ENCODE measurements at regions not wholly inside any gene's neighbourhood (a gene's known extent, or its start where the extent isn't known, plus 50 kb on each side); places are given as distances from the start of the nearest gene placed in this dataset.

GRCh38 chr3:135310317-135310716 lies 515.3 kb downstream of the EPHB1 start:
- peak; percentile 61 for DNase-seq (ENCODE audit: low read depth)

GRCh38 chr3:135311699-135312098 lies 516.6 kb downstream of the EPHB1 start:
- no peak for DNase-seq (ENCODE audit: low read depth)

GRCh38 chr3:135314237-135314636 lies 519.2 kb downstream of the EPHB1 start:
- no peak for DNase-seq (ENCODE audit: low read depth)

GRCh38 chr3:135324301-135324700 lies 529.2 kb downstream of the EPHB1 start:
- DNase-seq (ENCODE audit: low read depth) = no peak

- DNase-seq (ENCODE audit: low read depth) = no peak
Observed at GRCh38 chr3:135325096-135325495, 530.0 kb downstream of the EPHB1 start.

GRCh38 chr3:135325726-135326235 lies 530.7 kb downstream of the EPHB1 start:
- no peak for DNase-seq (ENCODE audit: low read depth)

GRCh38 chr3:135326851-135327250 lies 531.8 kb downstream of the EPHB1 start:
- DNase-seq (ENCODE audit: low read depth) = no peak

- no peak for DNase-seq (ENCODE audit: low read depth)
Observed at GRCh38 chr3:135328036-135328435, 533.0 kb downstream of the EPHB1 start.

GRCh38 chr3:135329479-135329878 lies 534.4 kb downstream of the EPHB1 start:
- DNase-seq (ENCODE audit: low read depth) = peak; percentile 25

GRCh38 chr3:135337192-135337591 lies 542.1 kb downstream of the EPHB1 start:
- DNase-seq (ENCODE audit: low read depth) = no peak

GRCh38 chr3:135348690-135349089 lies 553.6 kb downstream of the EPHB1 start:
- DNase-seq (ENCODE audit: low read depth) = no peak

GRCh38 chr3:135349254-135349948 lies 554.3 kb downstream of the EPHB1 start:
- no peak for DNase-seq (ENCODE audit: low read depth)

- no peak for DNase-seq (ENCODE audit: low read depth)
Observed at GRCh38 chr3:135352213-135352612, 557.2 kb downstream of the EPHB1 start.

- DNase-seq (ENCODE audit: low read depth) = no peak
Observed at GRCh38 chr3:135362889-135363288, 567.8 kb downstream of the EPHB1 start.

- no peak for DNase-seq (ENCODE audit: low read depth)
Observed at GRCh38 chr3:135364676-135365075, 569.6 kb downstream of the EPHB1 start.

- no peak for DNase-seq (ENCODE audit: low read depth)
Observed at GRCh38 chr3:135366816-135367215, 571.8 kb downstream of the EPHB1 start.

GRCh38 chr3:135368316-135368715 lies 573.3 kb downstream of the EPHB1 start:
- peak; percentile 57 for DNase-seq (ENCODE audit: low read depth)

GRCh38 chr3:135368781-135369180 lies 573.7 kb downstream of the EPHB1 start:
- no peak for DNase-seq (ENCODE audit: low read depth)

GRCh38 chr3:135374571-135374970 lies 579.5 kb downstream of the EPHB1 start:
- DNase-seq (ENCODE audit: low read depth) = no peak

GRCh38 chr3:135382188-135382587 lies 583.3 kb upstream of the PPP2R3A start:
- no peak for DNase-seq (ENCODE audit: low read depth)

- DNase-seq (ENCODE audit: low read depth) = no peak
Observed at GRCh38 chr3:135382621-135383020, 582.9 kb upstream of the PPP2R3A start.

GRCh38 chr3:135383301-135383700 lies 582.2 kb upstream of the PPP2R3A start:
- no peak for DNase-seq (ENCODE audit: low read depth)

GRCh38 chr3:135392151-135392550 lies 573.4 kb upstream of the PPP2R3A start:
- no peak for DNase-seq (ENCODE audit: low read depth)

- DNase-seq (ENCODE audit: low read depth) = no peak
Observed at GRCh38 chr3:135393159-135393558, 572.4 kb upstream of the PPP2R3A start.

Measured in HT1080 (cell line).